ENCODE measurements at regions not wholly inside any gene's neighbourhood (a gene's known extent, or its start where the extent isn't known, plus 50 kb on each side); places are given as distances from the start of the nearest gene placed in this dataset.

GRCh38 chr5:106574820-106575219 lies 1095.9 kb downstream of the EFNA5 start:
- TF ChIP-seq USF2 (IDR thresholded peaks at IDR 0.05; ENCODE audit: borderline replicate concordance, low read depth, low read length) (no peak), CTCF (IDR thresholded peaks at IDR 0.05) (no peak), SIN3A (IDR thresholded peaks at IDR 0.05; ENCODE audit: borderline replicate concordance, low read depth, low read length) (no peak), NFIC (IDR thresholded peaks at IDR 0.05; ENCODE audit: borderline replicate concordance) (no peak)
